Breast epithelium (tissue), 4 donors: ENCODE measurements at regions not wholly inside any gene's neighbourhood (a gene's known extent, or its start where the extent isn't known, plus 50 kb on each side); places are given as distances from the start of the nearest gene placed in this dataset.
A peak's percentile ranks its signal among the peaks of the same experiment; 100 is the strongest.

Experiments
- DNase-seq, 2 donors: peaks; one replicate each; pipeline ENCODE4 v3.0.0-alpha.2; 2019; ENCODE audit warnings: low spot score in 2 of 2
- H3K27ac ChIP-seq, 2 donors: fragments of 200-600 bp; sonication (generic) in 1 of 2; one replicate each; pipeline ENCODE4 v1.5.1; 2016 to 2019; ENCODE audit warnings: mild to moderate bottlenecking in 1 of 2
- H3K27me3 ChIP-seq, 2 donors: fragments of 200-600 bp; sonication (generic) in 1 of 2; one replicate each; pipeline versions ENCODE4 v1.5.1 to v1.6.0; 2017 to 2019; ENCODE audit warnings: control low read depth in 1 of 2, mild to moderate bottlenecking in 1 of 2
- H3K36me3 ChIP-seq: fragments of 200-600 bp; one replicate; pipeline ENCODE4 v1.5.1; 2019
- H3K4me1 ChIP-seq, 2 donors: fragments of 200-600 bp; sonication (generic); one replicate each; pipeline ENCODE4 v1.5.1; 2016 to 2019; ENCODE audit warnings: control low read depth in 1 of 2
- H3K4me3 ChIP-seq, 3 donors: fragments of 200-600 bp; sonication (generic); 1 replicate in 2 of 3; 2 replicates in 1 of 3; pipeline ENCODE4 v1.5.1; 2016 to 2019; ENCODE audit warnings: mild to moderate bottlenecking in 3 of 3, moderate library complexity in 2 of 3
- H3K9me3 ChIP-seq, 2 donors: fragments of 200-600 bp; sonication (generic) in 1 of 2; one replicate each; pipeline ENCODE4 v1.5.1; 2016 to 2019; ENCODE audit warnings: control low read depth in 1 of 2
- CTCF ChIP-seq, 3 donors: fragments of 450-650 bp; IDR thresholded peaks; one replicate each; pipeline ENCODE4 v1.5.1; 2016 to 2017; ENCODE audit warnings: antibody characterized with exemption in 3 of 3, mild to moderate bottlenecking in 3 of 3, moderate library complexity in 3 of 3
- POLR2A ChIP-seq: fragments of 450-650 bp; IDR thresholded peaks from one replicate; pipeline ENCODE4 v1.6.1; 2016; ENCODE audit warnings: antibody characterized with exemption, mild to moderate bottlenecking, moderate library complexity
- POLR2AphosphoS5 ChIP-seq, 3 donors: sonication (generic); formaldehyde crosslinking; IDR thresholded peaks; one replicate each; pipeline ENCODE4 v1.6.1; 2017; ENCODE audit warnings: antibody characterized with exemption in 3 of 3
- intact Hi-C: fragments of 100-400 bp; cut with DNase I; formaldehyde crosslinking; loops from one replicate; pipeline ENCODE4 v1.15.1; 2023; ENCODE audit warnings: low total_unique reads

- Histone ChIP-seq H3K9me3 (no peaks in the 10 kb centered on the region), H3K4me3 (no peak overlapping the region), H3K27ac (no peak overlapping the region), H3K4me1 (no peaks in the 10 kb centered on the region), H3K36me3 (no peaks in the 10 kb centered on the region), H3K27me3 (no peaks in the 10 kb centered on the region)
- TF ChIP-seq POLR2A (no peak), POLR2AphosphoS5 (IDR thresholded peaks at IDR 0.05) (no peak), CTCF (IDR thresholded peaks at IDR 0.05) (no peak)
- no peak for DNase-seq
- intact Hi-C loops: loop anchor here (5.0 kb wide), 1 partner anchor 814 kb away; no protein-coding TSS in a partner anchor
Measured at GRCh38 chr2:19068206-19068605, 290.2 kb downstream of the OSR1 start.

- TF ChIP-seq CTCF (IDR thresholded peaks at IDR 0.05) (no peak), POLR2A (no peak), POLR2AphosphoS5 (IDR thresholded peaks at IDR 0.05) (no peak)
- H3K36me3 ChIP-seq: no peaks in the 10 kb centered on the region
- H3K4me3 ChIP-seq: no peak overlapping the region
- H3K4me1 ChIP-seq: no peaks in the 10 kb centered on the region
- no peaks in the 10 kb centered on the region for H3K9me3 ChIP-seq
- H3K27me3 ChIP-seq: no peaks in the 10 kb centered on the region
- DNase-seq: no peak
- no peak overlapping the region for H3K27ac ChIP-seq
- intact Hi-C loops: no loop called here
Measured at GRCh38 chr2:19062370-19062769, 296.1 kb downstream of the OSR1 start.

DNA sequence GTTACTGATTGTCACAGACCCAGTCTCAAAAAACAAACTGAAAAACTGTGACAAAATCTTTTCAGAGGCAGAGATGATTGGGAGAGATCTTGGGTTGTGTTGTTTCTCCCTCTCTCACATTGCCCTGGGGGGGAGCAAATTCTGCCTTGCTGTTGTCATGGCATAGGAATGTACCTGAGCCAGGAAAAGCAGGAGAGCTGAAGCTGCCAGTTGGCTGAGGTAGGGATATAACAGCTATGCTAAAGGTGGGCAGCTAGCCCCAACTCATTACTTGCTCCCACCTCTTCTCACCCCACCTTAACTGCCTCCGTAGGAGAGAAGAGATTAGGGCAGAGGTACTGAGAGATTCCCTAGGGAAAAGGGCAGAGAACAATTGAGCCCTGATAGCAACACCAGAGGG lies 299.3 kb downstream of the OSR1 start:
- intact Hi-C loops: no loop called here
- TF ChIP-seq POLR2AphosphoS5 (IDR thresholded peaks at IDR 0.05): no peak

GRCh38 chr2:19051203-19051831 lies 307.1 kb downstream of the OSR1 start:
- H3K9me3 ChIP-seq: no peaks in the 10 kb centered on the region
- intact Hi-C loops: no loop called here
- no peak for DNase-seq
- H3K4me1 ChIP-seq: no peaks in the 10 kb centered on the region
- no peak overlapping the region for H3K27ac ChIP-seq
- TF ChIP-seq CTCF (IDR thresholded peaks at IDR 0.05) (no peak), POLR2AphosphoS5 (IDR thresholded peaks at IDR 0.05) (no peak), POLR2A (no peak)
- H3K4me3 ChIP-seq: no peak overlapping the region
- H3K27me3 ChIP-seq: no peaks in the 10 kb centered on the region
- H3K36me3 ChIP-seq: no peaks in the 10 kb centered on the region

More for the DNA sequence above, 299.3 kb downstream of the OSR1 start:
- Histone ChIP-seq H3K27ac (no peak overlapping the region), H3K36me3 (no peaks in the 10 kb centered on the region), H3K4me1 (no peaks in the 10 kb centered on the region), H3K9me3 (no peaks in the 10 kb centered on the region), H3K4me3 (no peak overlapping the region), H3K27me3 (no peaks in the 10 kb centered on the region)
- DNase-seq: peak; percentile 60 to 83

- H3K36me3 ChIP-seq: no peaks in the 10 kb centered on the region
- DNase-seq: no peak
- TF ChIP-seq POLR2A: no peak
- TF ChIP-seq CTCF (IDR thresholded peaks at IDR 0.05): no peak
- no peak for TF ChIP-seq POLR2AphosphoS5 (IDR thresholded peaks at IDR 0.05)
- no peaks in the 10 kb centered on the region for H3K27me3 ChIP-seq
- H3K4me3 ChIP-seq: no peak overlapping the region
- intact Hi-C loops: no loop called here
- no peak overlapping the region for H3K27ac ChIP-seq
- H3K4me1 ChIP-seq: no peaks in the 10 kb centered on the region
- H3K9me3 ChIP-seq: no peaks in the 10 kb centered on the region
Measured at GRCh38 chr2:19050354-19050753, 308.1 kb downstream of the OSR1 start.
